B cell (primary cell): ENCODE measurements at regions not wholly inside any gene's neighbourhood (a gene's known extent, or its start where the extent isn't known, plus 50 kb on each side); places are given as distances from the start of the nearest gene placed in this dataset.

Experiments used
- ATAC-seq: fragments of 200-7000 bp; cut with Tn5 transposase; one replicate; pipeline ENCODE4 v1.10.0; 2021; ENCODE audit warnings: low read depth, mild to moderate bottlenecking, moderate number of reproducible peaks, moderate library complexity
- CTCF ChIA-PET: fragments of 350-600 bp; sonication (Branson Sonifier 250); formaldehyde crosslinking; loops from one replicate; lab custom pipeline; 2021; ENCODE audit warnings: antibody characterized with exemption, inconsistent platforms; lab: Charles Lee
- POLR2A ChIA-PET: fragments of 350-600 bp; sonication (Branson Sonifier 250); formaldehyde crosslinking; loops from one replicate; lab custom pipeline; 2021; ENCODE audit warnings: antibody characterized with exemption; lab: Charles Lee
- DNase-seq: peaks from one replicate; pipeline ENCODE4 v3.0.0; 2013
- H2AFZ ChIP-seq: 2 replicates; pipeline ENCODE4 v1.6.1; 2012; ENCODE audit warnings: mild to moderate bottlenecking, low read depth, low read length; ENCODE audit not compliant: insufficient read depth, poor library complexity, severe bottlenecking
- H3K27ac ChIP-seq, 2 donors: 1 replicate in 1 of 2; 2 replicates in 1 of 2; pipeline ENCODE4 v1.5.1; 2012 to 2013; ENCODE audit warnings: low read length in 2 of 2, mild to moderate bottlenecking in 2 of 2, moderate library complexity in 1 of 2
- H3K27me3 ChIP-seq, 4 experiments: fragments of 200-600 bp in 1 of 4; sonication (generic) in 1 of 4; replicated peaks in 1 of 4; 1 replicate in 2 of 4; 2 replicates in 2 of 4; pipeline versions ENCODE4 v1.6.1 to v1.7.0; 2013 to 2016; ENCODE audit warnings: low read length in 3 of 4, mild to moderate bottlenecking in 2 of 4, mixed read lengths in 1 of 4, moderate library complexity in 1 of 4; ENCODE audit not compliant: insufficient read depth in 4 of 4, control insufficient read depth in 3 of 4; ENCODE audit errors: control extremely low read depth in 1 of 4
- H3K36me3 ChIP-seq, 2 experiments: replicated peaks in 1 of 2; 1 replicate in 1 of 2; 2 replicates in 1 of 2; pipeline versions ENCODE4 v1.6.1 to v1.7.1; 2013; ENCODE audit warnings: low read length in 1 of 2; ENCODE audit not compliant: insufficient read depth in 2 of 2, control insufficient read depth in 1 of 2; ENCODE audit errors: control extremely low read depth in 1 of 2, extremely low read depth in 1 of 2
- H3K4me1 ChIP-seq, 2 donors: fragments of 200-600 bp in 1 of 2; sonication (generic) in 1 of 2; 1 replicate in 1 of 2; 2 replicates in 1 of 2; pipeline versions ENCODE4 v1.5.1 to v1.6.1; 2013 to 2017; ENCODE audit warnings: low read length in 2 of 2; ENCODE audit not compliant: control insufficient read depth in 2 of 2, insufficient read depth in 2 of 2
- H3K4me2 ChIP-seq: replicated peaks from 2 replicates; pipeline ENCODE3; 2012; ENCODE audit warnings: mild to moderate bottlenecking, low read depth, low read length; ENCODE audit not compliant: poor library complexity, severe bottlenecking
- H3K4me3 ChIP-seq, 5 experiments: fragments of 200-600 bp in 1 of 5; sonication (generic) in 1 of 5; 1 replicate in 3 of 5; 2 replicates in 2 of 5; pipeline versions ENCODE4 v1.5.1 to v1.7.0; 2011 to 2016; ENCODE audit warnings: low read length in 4 of 5, mild to moderate bottlenecking in 4 of 5, low read depth in 2 of 5, control low read depth in 1 of 5, moderate library complexity in 1 of 5; ENCODE audit not compliant: insufficient read depth in 1 of 5; ENCODE audit errors: control extremely low read depth in 1 of 5, extremely low read depth in 1 of 5
- H3K79me2 ChIP-seq: fragments of 200-600 bp; sonication (generic); one replicate; pipeline ENCODE4 v1.6.0; 2016; ENCODE audit warnings: low read length; ENCODE audit not compliant: control insufficient read depth, insufficient read depth
- H3K9ac ChIP-seq: fragments of 200-600 bp; sonication (generic); 2 replicates; pipeline ENCODE4 v1.6.1; 2017; ENCODE audit warnings: mild to moderate bottlenecking, low read length, moderate library complexity
- H3K9me3 ChIP-seq, 3 donors: one replicate each; pipeline versions ENCODE4 v1.6.1 to v1.7.1; 2013; ENCODE audit warnings: low read length in 2 of 3; ENCODE audit not compliant: control insufficient read depth in 2 of 3, insufficient read depth in 1 of 3; ENCODE audit errors: control extremely low read depth in 1 of 3
- H4K20me1 ChIP-seq: 2 replicates; pipeline ENCODE4 v1.6.0; 2012; ENCODE audit warnings: mild to moderate bottlenecking, low read length; ENCODE audit not compliant: insufficient read depth, control insufficient read depth, poor library complexity, severe bottlenecking
- H3K27ac Mint-ChIP-seq: one replicate; pipeline ENCODE4 v1.8.0; 2021; ENCODE audit warnings: mixed read lengths
- H3K27me3 Mint-ChIP-seq: one replicate; pipeline ENCODE4 v1.8.0; 2021; ENCODE audit warnings: mixed read lengths
- H3K4me1 Mint-ChIP-seq: one replicate; pipeline ENCODE4 v1.8.0; 2021; ENCODE audit warnings: mixed read lengths
- H3K4me3 Mint-ChIP-seq: one replicate; pipeline ENCODE4 v1.8.0; 2021; ENCODE audit warnings: mixed read lengths
- H3K9me3 Mint-ChIP-seq: one replicate; pipeline ENCODE4 v1.8.0; 2022; ENCODE audit warnings: mixed read lengths; ENCODE audit not compliant: insufficient read depth
- CTCF ChIP-seq: fragments of 200-600 bp; IDR thresholded peaks from one replicate; pipeline ENCODE4 v1.8.0; 2022; ENCODE audit warnings: antibody characterized with exemption, mild to moderate bottlenecking
- EZH2 ChIP-seq: IDR thresholded peaks from 2 replicates; pipeline ENCODE4 v1.6.1; 2012; ENCODE audit warnings: borderline replicate concordance, low read depth, mild to moderate bottlenecking, moderate library complexity, low read length; ENCODE audit not compliant: insufficient read depth, poor library complexity, severe bottlenecking
- intact Hi-C: fragments of 100-400 bp; cut with micrococcal nuclease; formaldehyde crosslinking; loops from one replicate; pipeline ENCODE4 v1.10.0; 2022

- H2AFZ ChIP-seq: no peak overlapping the region
- no peak overlapping the region for H3K27ac ChIP-seq
- H3K9ac ChIP-seq: no peak overlapping the region
- H3K27me3 ChIP-seq: no peaks in the 10 kb centered on the region
- no peak for ATAC-seq
- Mint-ChIP-seq H3K9me3 (no peaks in the 10 kb centered on the region), H3K27ac (no peak overlapping the region), H3K4me3 (no peak overlapping the region), H3K4me1 (no peaks in the 10 kb centered on the region), H3K27me3 (no peaks in the 10 kb centered on the region)
- H3K79me2 ChIP-seq: no peaks in the 10 kb centered on the region
- no peaks in the 10 kb centered on the region for H3K36me3 ChIP-seq
- POLR2A ChIA-PET: no interaction called here
- no peak overlapping the region for H3K4me3 ChIP-seq
- no peaks in the 10 kb centered on the region for H3K9me3 ChIP-seq
- no peak overlapping the region for H3K4me2 ChIP-seq
- CTCF ChIA-PET: no interaction called here
- TF ChIP-seq EZH2 (no peak), CTCF (no peak)
- H3K4me1 ChIP-seq: no peaks in the 10 kb centered on the region
- intact Hi-C loops: no loop called here
- DNase-seq: no peak
- no peaks in the 10 kb centered on the region for H4K20me1 ChIP-seq
Observed at GRCh38 chr1:217014066-217014465, 290.8 kb upstream of the ESRRG start.

- ChIA-PET POLR2A (no interaction called here), CTCF (no interaction called here)
- Histone ChIP-seq H2AFZ (no peak overlapping the region), H3K36me3 (no peaks in the 10 kb centered on the region), H3K27me3 (no peaks in the 10 kb centered on the region), H3K4me3 (no peak overlapping the region), H3K4me2 (no peak overlapping the region), H4K20me1 (no peaks in the 10 kb centered on the region), H3K4me1 (no peaks in the 10 kb centered on the region), H3K9me3 (no peaks in the 10 kb centered on the region), H3K9ac (no peak overlapping the region), H3K79me2 (no peaks in the 10 kb centered on the region), H3K27ac (no peak overlapping the region)
- Mint-ChIP-seq H3K27me3 (no peaks in the 10 kb centered on the region), H3K4me1 (no peaks in the 10 kb centered on the region), H3K4me3 (no peak overlapping the region), H3K27ac (no peak overlapping the region), H3K9me3 (no peaks in the 10 kb centered on the region)
- no peak for TF ChIP-seq EZH2
- no peak for TF ChIP-seq CTCF
- intact Hi-C loops: no loop called here
- no peak for DNase-seq
- no peak for ATAC-seq
Observed at GRCh38 chr1:217012659-217013058, 289.4 kb upstream of the ESRRG start.
